ENCODE measurements at regions not wholly inside any gene's neighbourhood (a gene's known extent, or its start where the extent isn't known, plus 50 kb on each side); places are given as distances from the start of the nearest gene placed in this dataset.

DNA sequence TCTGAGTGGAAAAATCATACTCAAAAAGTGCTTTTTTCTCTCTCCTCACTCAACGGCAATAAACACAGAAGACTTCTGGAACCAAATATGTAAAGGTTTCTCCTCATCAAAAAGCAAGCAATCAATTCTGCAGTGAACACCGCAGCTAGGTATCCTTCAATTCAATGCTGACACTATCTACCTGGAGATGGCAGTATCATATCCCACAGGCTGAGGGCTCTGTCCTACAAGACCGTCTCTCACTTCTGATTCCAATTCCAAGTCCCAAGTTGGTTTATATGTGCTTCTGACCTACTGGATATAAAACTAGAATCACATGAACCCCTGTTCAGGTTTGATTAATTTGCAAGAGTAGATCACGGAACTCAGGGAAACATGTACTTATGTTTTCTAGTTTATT lies 59.7 kb upstream of the LUZP2 start:
- H3K4me3 ChIP-seq (ENCODE audit: low read length): no peak overlapping the region
- H3K27me3 ChIP-seq (ENCODE audit: insufficient read depth, low read length): no peaks in the 10 kb centered on the region
- H2AFZ ChIP-seq (ENCODE audit: low read depth, low read length): no peak overlapping the region
- no peaks in the 10 kb centered on the region for H3K9me3 ChIP-seq (ENCODE audit: low read length)
- H3K36me3 ChIP-seq (ENCODE audit: insufficient read depth, low read length): no peaks in the 10 kb centered on the region
- no peaks in the 10 kb centered on the region for H3K4me1 ChIP-seq (ENCODE audit: insufficient read depth, low read length)
